HG02938 (cell line): ENCODE measurements at regions not wholly inside any gene's neighbourhood (a gene's known extent, or its start where the extent isn't known, plus 50 kb on each side); places are given as distances from the start of the nearest gene placed in this dataset.
"Not testable (repeated sequence)": the region's sequence is repeated elsewhere in the genome, so short reads cannot be mapped to it uniquely, and the experiment has no call there.

Experiments
- ATAC-seq: cut with Tn5 transposase; IDR thresholded peaks from one replicate; pipeline ENCODE4 v1.9.1; 2021; ENCODE audit warnings: mild to moderate bottlenecking, moderate library complexity; ENCODE audit not compliant: unreplicated experiment

DNA sequence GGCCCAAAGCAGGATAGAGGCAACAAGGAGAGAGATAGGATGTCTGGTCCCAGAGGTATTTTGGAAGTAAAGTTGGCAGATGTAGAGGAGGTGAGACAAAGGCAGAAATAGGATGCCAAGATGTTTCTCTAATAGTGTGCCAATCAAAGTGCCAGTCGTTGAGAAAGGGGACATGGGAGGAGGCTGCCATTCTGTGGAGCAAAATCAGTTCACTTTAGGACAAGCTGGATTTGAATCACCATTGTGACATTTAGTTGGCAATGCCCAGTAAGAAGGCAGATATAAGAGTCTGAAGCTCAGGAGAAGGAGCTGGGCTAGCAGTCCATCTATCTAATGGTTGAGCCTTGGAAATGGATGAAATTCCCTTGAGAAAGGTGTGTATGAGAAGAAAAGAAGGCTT lies 53.8 kb downstream of the ADRB2 start:
- ATAC-seq, result no peak

DNA sequence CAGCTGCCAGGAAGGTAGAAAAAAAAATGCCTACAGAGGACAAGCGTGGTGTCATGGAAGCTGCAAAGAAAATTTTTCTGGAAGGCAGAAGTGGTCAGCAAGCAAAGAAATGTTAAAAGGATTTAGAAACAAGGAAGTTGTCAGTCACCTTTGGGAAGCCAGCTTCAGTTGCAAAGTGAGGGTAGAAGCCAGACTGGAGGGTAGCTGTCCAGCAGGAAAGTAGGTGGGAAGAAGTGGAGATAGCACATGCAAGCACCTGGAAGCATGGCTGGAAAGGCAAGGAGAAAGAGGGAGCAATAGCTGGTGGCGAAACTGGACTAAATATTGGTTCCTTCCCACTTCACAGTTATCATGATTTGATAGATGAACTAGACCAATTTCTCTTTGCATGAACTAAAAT lies 54.3 kb downstream of the ADRB2 start:
- no peak for ATAC-seq

DNA sequence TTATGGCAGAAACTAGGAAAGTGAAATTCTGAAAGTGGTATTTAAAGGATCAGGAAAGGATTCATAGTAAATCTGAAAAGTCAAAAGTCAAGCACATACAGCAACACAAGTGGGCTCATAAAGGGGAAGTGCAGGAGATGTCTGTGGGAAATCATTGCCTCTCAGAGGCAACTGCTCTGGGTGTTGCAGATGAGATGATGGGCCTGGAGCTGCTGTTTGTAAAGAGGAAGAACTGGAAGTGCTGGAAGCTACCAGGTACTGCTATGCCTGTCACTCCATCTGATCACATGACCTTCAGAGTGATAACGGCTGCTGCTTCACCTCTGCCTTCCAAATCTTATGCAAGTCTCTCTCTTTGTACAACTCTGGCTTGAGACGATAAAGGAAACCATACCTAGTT lies 55.9 kb downstream of the ADRB2 start:
- no peak for ATAC-seq

DNA sequence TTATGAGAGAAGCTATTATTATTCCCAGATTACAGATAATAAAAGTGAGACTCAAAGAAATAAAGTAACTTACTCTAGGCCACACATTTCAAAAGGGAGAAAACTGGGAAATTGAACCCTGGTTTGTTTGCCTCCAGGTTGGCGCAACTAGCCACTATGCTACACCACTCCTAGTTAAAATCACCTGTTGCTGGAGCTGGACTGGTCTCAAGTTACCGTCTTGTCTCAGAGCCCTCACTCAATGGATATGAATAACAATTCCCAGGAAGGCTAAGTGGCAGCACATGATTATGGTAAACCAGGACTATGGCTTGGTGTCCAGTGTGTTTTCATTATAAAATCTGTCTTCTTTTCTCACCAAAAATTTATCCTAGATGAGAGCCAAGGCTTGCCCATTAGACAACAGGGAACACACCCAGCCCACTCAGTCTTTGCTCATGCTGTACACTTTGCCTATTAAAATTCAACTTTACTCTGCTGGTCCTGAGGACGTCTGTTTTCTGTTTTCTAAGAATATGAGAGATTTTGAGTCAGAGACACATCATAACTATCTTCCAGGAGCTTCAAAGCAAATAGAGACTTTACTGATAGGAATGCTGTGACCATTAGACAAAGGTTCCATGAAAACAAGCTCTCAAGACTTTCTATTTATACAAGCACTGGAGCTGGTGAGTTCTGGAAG lies 58.1 kb downstream of the ADRB2 start:
- ATAC-seq, result no peak

DNA sequence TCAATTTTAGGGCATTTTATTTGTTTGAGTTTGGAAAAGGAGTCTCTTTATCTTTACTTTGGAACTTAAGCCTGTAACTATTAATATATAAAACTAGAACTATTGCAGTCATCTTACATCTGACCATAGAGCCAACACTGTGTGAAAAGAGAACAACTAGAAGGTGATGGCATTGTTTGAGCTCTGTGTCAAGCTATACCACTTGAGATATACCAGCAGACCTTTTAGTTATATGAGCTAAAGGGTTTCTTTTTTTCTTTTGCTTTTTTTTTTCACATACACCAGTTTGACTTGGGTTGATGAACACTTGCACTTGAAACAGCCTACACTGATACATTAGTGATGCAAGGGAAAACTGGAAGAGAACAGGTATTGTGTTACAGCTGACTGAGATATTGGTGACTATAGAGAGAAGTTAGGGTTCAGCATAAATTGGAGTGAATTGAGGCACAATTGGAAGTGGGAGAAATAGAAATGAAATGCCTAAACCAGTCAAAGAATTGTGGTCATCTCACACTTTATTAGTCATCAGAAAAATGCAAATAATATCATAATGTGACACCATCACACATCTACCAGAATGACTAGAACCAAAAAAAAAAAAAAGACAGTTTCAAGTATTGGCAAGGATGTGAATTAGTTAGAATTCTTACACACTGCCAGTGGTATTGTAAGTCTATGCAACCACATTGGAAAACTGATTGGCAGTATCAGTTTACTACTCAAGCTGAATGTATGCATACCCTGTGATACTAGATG lies 60.9 kb downstream of the ADRB2 start:
- ATAC-seq, result peak; percentile 79

DNA sequence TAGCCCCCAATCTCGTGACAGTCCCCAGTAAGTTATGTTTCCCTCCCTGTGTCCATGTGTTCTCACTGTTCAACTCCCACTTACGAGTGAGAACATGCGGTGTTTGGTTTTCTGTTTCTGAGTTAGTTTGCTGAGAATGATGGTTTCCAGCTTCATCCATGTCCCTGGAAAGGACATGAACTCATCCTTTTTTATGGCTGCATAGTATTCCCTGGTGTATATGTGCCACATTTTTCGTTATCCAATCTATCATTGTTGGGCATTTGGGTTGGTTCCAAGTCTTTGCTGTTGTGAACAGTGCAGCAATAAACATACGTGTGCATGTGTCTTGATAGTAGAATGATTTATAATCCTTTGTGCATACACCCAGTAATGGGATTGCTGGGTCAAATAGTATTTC lies 63.5 kb downstream of the ADRB2 start:
- ATAC-seq, result not testable (repeated sequence)

DNA sequence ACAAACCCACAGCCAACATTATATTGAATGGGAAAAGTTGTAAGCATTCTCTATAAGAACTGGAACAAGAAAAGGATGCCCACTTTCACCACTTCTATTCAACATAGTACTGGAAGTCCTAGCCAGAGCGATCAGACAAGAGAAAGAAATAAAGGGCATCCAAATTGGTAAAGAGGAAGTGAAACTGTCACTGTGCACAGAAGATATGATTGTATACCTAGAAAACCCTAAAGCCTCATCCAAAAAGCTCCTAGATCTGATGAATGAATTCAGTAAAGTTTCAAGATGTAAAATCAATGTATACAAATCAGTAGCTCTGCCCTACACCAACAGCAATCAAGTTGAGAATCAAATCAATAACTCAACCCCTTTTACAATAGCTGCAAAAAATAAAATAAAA lies 69.0 kb downstream of the ADRB2 start:
- ATAC-seq, result not testable (repeated sequence)

DNA sequence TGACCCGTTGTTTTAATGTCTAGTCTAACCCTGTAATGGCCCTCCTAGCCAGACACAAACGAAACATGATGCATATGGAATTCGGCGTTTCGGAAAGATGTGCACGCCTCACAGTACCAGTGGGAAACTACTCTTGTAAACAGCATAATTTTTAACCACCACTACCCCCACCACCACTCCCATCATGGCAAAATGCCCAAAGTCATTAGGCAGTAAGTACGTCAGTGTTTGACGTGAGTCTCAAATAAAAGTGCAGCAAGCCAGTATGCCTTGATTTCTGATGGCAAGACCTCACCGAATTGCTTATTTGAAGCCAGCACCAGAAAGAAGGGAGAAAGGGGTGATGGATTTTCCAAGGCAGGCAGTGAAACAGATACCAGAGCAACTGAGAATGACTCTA lies 71.4 kb downstream of the ADRB2 start:
- no peak for ATAC-seq

DNA sequence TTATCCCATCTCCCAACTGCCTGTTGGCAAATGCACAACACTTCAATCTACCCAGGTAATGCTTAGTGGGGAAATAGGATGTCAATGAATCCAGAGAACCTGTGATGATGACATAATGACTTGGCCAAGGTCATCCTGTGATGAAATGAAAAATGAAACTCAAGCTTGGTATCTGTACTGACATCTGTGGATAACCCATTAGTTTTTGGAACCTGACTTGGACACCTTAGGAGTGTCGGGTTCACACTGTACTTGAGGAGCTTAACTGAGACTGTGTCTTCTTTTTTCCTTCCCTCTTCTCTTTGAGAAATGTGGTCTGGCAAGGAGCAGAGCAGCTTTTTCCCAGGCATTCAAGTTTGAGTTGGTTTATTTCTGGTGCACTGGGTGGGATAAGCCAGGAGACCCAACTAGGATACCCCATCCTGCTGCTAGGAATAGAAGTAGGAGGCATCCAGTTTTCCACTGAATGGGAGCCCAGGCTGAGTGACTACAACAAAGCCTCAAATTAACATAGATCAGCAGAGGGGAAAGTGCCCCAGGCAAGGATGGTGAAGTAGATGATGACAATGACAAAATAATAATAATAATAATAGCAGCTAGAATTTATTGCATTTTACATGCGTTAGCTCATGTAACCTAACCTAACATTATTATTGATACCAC lies 72.1 kb downstream of the ADRB2 start:
- ATAC-seq, result no peak

DNA sequence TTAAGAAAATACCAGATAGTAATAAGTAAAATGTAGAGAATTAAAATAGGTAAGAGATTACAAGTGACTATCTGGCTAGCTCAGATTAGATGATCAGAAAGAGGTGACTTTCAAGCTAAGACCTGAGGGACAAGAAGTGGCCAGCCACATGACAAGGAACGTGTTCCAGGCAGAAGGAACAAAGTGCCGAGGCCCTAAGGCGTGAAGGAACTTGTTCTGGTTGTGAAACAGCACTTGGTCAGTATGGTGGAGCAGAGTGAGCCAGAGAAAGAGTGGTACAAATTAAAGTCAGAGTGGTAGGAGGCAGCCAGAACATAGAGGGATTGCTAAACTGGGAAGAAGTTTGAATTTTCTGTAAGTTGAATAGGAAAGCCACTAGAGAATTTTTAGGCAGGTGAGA lies 73.6 kb downstream of the ADRB2 start:
- no peak for ATAC-seq

DNA sequence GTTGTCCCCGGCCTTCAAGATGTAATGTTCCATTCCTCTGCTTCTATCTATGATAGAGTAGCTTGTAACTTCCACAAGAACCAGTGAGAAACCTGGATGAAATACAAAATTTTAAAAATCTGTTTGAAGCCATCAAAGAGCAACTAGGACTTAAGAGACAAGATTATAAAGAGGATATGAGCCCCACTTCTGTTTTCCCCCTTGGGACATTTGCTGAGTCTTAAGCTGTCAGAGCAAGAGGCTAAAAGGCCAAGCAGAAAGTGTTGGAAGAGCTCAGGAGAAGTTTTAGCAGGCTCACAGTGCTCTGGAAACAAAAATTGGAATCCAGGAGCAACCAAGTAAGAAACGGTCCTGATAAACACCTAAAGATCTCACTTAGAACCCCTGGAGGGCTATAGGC lies 76.1 kb downstream of the ADRB2 start:
- ATAC-seq, result no peak

DNA sequence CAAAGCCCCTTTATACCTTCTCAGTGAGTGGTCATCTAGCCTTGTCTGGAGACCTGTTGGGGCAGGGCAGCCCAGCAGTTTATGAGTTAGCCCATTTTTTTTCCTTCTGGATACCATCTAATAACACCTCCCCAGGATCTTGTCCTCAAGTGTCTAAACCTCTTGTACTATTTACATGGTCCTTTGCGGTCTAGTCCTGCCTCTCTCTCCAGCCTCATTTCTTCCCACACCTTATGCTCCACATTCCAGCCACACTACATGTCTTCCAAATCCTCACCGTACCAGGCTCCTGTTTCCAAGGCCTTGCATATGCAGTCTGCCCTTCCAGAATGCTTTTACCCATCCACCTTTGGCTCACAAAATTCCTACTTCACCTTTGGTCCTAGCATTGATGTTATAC lies 77.2 kb downstream of the ADRB2 start:
- no peak for ATAC-seq

DNA sequence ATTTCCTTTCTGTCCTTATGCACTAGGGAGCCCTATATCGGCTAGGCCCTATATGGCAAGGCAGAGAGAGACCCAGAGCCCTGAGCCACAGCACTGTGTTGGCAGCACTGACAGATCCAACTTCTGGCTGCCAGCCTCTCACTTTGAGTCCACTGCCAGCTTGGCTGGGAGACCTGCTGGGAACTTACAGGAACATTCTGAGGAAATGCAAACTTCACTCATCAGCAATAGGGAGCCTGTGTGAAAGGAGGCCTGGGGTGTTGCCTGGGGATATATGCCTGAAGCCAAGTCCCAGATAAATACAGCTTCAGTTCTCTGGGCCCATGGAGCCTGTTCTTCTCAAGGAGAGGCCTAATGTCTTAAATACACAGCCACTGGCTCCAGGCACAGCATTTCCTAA lies 78.0 kb downstream of the ADRB2 start:
- ATAC-seq, result no peak

DNA sequence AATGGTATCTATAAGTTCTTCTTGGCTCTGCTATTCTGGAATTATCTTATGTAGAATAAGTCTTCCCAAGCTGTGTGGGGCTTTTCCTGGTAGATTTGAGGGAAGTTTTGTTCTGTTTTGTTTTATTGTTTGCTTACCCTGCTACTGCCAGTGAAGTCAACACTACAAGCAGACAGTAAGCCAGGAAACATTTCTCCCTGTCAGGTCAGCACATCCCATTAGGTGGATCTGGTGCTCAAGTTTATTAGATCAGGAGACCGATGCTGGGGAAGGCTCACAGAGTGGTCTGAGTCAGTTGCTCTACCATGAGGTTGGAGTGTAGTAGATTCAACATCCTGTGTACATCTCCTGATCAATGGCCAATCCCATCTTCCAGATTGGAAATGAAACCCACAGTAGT lies 79.1 kb downstream of the ADRB2 start:
- no peak for ATAC-seq

DNA sequence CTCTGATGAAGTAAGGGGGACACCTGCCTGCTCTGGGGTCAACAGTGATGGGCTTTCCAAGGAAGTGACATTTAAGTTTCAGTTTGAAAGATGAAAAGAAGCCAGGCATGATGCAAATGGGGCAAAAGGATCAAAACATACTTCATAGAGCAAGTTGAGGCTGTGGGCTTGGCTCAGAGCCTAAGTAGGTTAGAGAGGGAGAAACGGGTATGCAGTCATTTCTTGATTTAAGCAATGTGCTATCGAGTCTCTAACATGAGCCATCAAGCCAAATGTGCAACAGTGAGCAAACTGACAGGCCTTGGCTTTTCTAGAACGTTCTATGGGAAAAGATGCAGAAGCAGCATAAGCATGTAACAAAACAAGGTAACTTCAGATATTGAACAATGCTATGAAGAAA lies 80.6 kb downstream of the ADRB2 start:
- ATAC-seq, result no peak

DNA sequence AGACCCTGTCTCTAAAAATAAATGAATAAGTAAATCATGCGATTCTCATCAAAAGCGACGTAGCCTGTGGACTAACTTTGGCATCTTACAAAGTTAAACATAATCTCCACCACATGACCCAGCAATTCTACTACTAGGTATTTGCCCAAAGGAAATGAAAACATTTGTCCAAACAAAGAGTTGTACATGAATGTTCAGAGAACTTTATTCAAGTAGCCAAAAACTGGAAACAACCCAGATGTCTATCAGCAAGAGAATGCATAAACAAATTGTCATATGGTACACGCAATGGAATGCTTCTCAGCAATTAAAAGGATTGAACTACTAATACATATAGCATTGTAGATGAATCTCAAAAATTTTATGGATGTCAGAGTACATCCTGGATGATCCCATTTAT lies 82.6 kb downstream of the ADRB2 start:
- no peak for ATAC-seq

DNA sequence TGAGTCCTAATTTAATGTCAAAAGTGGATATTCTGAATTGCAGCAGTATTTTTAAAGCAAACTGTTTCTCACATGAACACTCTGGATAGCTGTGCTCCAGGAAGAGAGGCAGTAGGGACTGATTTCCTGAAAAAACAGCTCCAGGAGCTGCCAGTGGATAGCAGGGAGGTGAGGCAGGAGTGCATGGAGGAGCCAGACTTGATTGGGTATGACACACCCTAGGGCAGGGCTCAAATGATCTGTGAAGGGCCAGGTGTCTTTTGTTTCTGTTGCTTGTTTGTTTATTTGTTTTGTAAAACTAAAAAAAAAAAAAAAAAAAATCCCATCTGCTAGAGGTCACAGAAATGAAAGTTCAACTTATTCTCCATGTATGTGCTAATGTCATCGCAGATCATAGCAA lies 83.4 kb downstream of the ADRB2 start:
- ATAC-seq, result no peak

DNA sequence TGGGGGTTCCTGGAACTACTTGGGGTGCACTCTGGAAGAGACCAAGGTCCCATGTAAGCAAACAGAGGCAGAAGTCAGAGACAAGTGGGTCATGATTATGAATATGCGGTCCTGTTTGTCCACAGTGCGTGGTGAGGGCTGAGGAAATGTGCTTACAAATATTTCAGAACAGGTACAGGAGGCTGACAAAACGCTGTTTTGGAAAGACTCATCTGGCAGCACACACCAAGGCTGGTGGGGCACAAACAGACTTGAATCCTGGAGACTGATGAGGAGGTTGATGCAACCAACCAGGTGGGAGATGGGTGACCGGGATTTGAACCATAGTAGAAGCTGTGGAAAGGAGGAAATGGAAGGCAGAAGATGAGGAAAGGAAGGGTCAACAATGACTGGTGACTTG lies 83.8 kb downstream of the ADRB2 start:
- ATAC-seq, result no peak

DNA sequence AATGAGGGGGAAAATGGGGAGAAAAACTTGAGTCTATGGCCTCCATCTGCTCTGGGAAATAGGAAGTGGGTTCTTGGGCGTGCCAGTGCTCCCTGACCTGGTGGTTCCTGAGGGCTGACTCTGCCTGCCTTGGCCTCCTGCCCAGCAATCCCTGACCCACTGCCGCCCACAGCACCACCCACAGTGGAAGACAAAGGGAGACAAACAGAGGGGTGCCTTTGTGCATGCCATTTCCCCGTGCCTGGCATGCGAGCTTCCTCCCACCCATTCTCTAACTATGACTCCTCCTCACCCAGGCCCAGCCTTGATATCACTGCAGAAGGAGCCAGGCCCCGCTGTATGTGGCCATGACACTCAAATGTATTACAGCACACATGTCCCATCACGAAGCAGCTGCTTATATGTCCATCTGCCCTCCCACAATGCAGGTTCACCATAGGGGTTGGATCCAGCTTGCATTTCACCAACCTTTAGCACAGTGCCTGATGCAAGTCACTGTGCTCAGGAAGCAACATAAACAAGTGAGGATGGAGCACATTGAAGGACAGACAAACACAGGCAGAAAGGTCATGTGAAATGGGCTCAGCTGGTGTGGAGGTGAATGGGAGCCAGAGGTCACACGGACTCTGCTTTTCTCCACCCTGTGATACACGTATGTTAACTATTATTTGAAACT lies 84.4 kb downstream of the ADRB2 start:
- ATAC-seq, result no peak

DNA sequence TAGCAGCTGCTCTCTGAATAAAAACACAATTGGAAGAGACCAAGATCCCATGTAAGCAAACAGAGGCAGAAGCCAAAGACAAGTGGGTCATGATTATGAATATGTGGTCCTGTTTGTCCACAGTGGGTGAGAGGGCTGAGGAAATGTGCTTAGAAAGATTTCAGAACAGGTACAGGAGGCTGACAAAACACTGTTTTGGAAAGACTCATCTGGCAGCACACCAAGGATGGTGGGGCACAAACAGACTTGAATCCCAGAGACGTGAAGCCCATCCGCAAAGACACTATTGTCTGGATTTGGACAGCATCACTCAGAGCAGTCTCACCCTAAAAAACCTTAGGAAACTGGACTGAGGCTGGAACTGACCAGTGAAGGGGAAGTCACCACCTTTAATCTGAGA lies 85.0 kb downstream of the ADRB2 start:
- ATAC-seq, result no peak

DNA sequence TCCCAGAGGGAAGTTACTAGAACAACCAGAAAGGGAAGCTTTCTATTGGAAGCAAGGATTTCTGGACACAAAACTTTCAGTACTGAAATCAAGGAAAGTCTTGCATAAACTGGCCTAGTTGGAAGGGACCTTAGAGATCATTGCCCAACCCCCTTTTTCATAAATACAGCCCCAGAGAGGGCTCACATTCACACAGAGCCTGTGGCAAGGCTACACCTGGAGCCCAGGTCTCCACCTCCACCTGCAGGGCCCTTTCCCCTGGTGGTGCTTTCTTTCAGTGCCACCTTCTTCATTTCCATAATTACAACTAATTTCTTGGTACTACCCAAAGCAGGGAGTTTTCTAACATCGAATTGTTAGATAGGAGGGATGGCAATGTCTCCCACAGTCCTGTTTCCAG lies 85.7 kb downstream of the ADRB2 start:
- ATAC-seq, result no peak
